HEK293 (cell line): ENCODE measurements at regions not wholly inside any gene's neighbourhood (a gene's known extent, or its start where the extent isn't known, plus 50 kb on each side); places are given as distances from the start of the nearest gene placed in this dataset.

Experiments used
- CTCF ChIP-seq: fragments of 450-650 bp; formaldehyde crosslinking; IDR thresholded peaks from 2 replicates; pipeline ENCODE4 v1.5.1; 2016; ENCODE audit warnings: missing biosample characterization, missing genetic modification characterization
- KLF16 ChIP-seq: fragments of 450-650 bp; formaldehyde crosslinking; IDR thresholded peaks from 2 replicates; pipeline ENCODE4 v1.5.1; 2017; ENCODE audit warnings: missing biosample characterization, missing genetic modification characterization
- SP3 ChIP-seq: fragments of 450-650 bp; formaldehyde crosslinking; IDR thresholded peaks from 2 replicates; pipeline ENCODE4 v1.5.1; 2016; ENCODE audit warnings: missing biosample characterization, missing genetic modification characterization
- ZBTB10 ChIP-seq: fragments of 450-650 bp; formaldehyde crosslinking; IDR thresholded peaks from 2 replicates; pipeline ENCODE4 v1.5.1; 2016; ENCODE audit warnings: missing biosample characterization, missing genetic modification characterization
- ZBTB7A ChIP-seq: fragments of 450-650 bp; formaldehyde crosslinking; IDR thresholded peaks from 2 replicates; pipeline ENCODE4 v1.5.1; 2016; ENCODE audit warnings: low read depth, missing biosample characterization, missing genetic modification characterization
- ZNF155 ChIP-seq: fragments of 450-650 bp; formaldehyde crosslinking; IDR thresholded peaks from 2 replicates; pipeline ENCODE4 v1.5.1; 2016; ENCODE audit warnings: missing biosample characterization, missing genetic modification characterization
- ZNF16 ChIP-seq: fragments of 450-650 bp; formaldehyde crosslinking; IDR thresholded peaks from 2 replicates; pipeline ENCODE4 v1.5.1; 2016; ENCODE audit warnings: low read depth, missing biosample characterization, missing genetic modification characterization
- ZNF292 ChIP-seq: fragments of 450-650 bp; formaldehyde crosslinking; IDR thresholded peaks from 2 replicates; pipeline ENCODE4 v1.5.1; 2016; ENCODE audit warnings: low read depth, missing biosample characterization, missing genetic modification characterization, borderline replicate concordance
- ZNF354C ChIP-seq: fragments of 450-650 bp; formaldehyde crosslinking; IDR thresholded peaks from 2 replicates; pipeline ENCODE4 v1.5.1; 2016; ENCODE audit warnings: missing biosample characterization, missing genetic modification characterization, low read depth, borderline replicate concordance
- ZNF558 ChIP-seq: fragments of 450-650 bp; formaldehyde crosslinking; IDR thresholded peaks from 2 replicates; pipeline ENCODE4 v1.5.1; 2016; ENCODE audit warnings: missing biosample characterization, missing genetic modification characterization
- TF ChIP-seq, protein P1 (sequence below): fragments of 450-650 bp; formaldehyde crosslinking; IDR thresholded peaks from 2 replicates; pipeline ENCODE4 v1.5.1; 2016; ENCODE audit warnings: missing biosample characterization, missing genetic modification characterization, low read depth

DNA sequence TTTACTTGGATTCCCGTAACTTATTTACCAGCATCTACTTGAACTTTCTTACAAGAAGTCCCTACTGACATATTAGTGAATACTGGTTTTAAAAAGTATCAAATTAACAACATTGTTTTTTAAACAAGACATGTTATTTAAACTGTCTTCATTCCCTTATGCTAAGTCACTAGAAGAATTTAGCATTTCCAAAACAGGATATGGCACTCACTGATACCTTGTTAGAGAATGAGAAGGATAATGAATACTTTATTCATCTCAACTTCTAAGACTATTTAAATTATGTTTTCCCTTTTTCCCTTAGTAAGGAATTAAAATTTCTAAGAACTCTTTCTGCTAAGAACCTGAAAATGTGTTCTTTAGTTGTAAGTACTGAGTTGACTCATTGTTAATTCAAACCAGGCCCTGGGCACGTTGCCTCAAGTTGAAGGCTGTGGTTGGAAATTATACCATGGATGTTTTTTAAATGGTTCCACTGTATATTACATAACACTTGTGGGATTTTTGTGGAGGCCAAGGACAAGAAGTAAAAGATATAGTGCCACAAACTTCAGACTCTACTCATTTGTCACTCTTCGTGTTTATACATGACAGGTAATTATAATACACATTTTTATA lies 219.0 kb upstream of the EDIL3 start:
- TF ChIP-seq ZNF155 (tag by site-specific recombination) (no peak), SP3 (tag by site-specific recombination) (no peak), ZNF292 (tag by site-specific recombination) (no peak), ZNF354C (tag by site-specific recombination) (no peak), ZNF16 (no peak), ZNF558 (tag by site-specific recombination) (no peak), CTCF (tag by site-specific recombination) (no peak), KLF16 (tag by site-specific recombination) (no peak), ZBTB7A (tag by site-specific recombination) (no peak), ZBTB10 (no peak)
- TF ChIP-seq, protein P1, sequence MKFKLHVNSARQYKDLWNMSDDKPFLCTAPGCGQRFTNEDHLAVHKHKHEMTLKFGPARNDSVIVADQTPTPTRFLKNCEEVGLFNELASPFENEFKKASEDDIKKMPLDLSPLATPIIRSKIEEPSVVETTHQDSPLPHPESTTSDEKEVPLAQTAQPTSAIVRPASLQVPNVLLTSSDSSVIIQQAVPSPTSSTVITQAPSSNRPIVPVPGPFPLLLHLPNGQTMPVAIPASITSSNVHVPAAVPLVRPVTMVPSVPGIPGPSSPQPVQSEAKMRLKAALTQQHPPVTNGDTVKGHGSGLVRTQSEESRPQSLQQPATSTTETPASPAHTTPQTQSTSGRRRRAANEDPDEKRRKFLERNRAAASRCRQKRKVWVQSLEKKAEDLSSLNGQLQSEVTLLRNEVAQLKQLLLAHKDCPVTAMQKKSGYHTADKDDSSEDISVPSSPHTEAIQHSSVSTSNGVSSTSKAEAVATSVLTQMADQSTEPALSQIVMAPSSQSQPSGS (tag by site-specific recombination): no peak
